Uterus (tissue), 3 donors: ENCODE measurements at regions not wholly inside any gene's neighbourhood (a gene's known extent, or its start where the extent isn't known, plus 50 kb on each side); places are given as distances from the start of the nearest gene placed in this dataset.

Experiments used
- DNase-seq, 2 donors: peaks; one replicate each; pipeline ENCODE4 v3.0.0-alpha.2; 2019 to 2020
- H3K27ac ChIP-seq, 2 donors: fragments of 200-600 bp; sonication (generic); 1 replicate in 1 of 2; 2 replicates in 1 of 2; pipeline ENCODE4 v1.5.1; 2016 to 2018
- H3K27me3 ChIP-seq, 2 donors: fragments of 200-600 bp; sonication (generic); one replicate each; pipeline ENCODE4 v1.5.1; 2018 to 2019; ENCODE audit warnings: control low read depth in 1 of 2
- H3K36me3 ChIP-seq, 2 donors: fragments of 200-600 bp; sonication (generic); one replicate each; pipeline ENCODE4 v1.5.1; 2019; ENCODE audit warnings: control low read depth in 1 of 2
- H3K4me1 ChIP-seq, 2 donors: fragments of 200-600 bp; sonication (generic); one replicate each; pipeline ENCODE4 v1.5.1; 2018 to 2019; ENCODE audit warnings: control low read depth in 1 of 2
- H3K4me3 ChIP-seq, 2 donors: fragments of 200-600 bp; sonication (generic); 1 replicate in 1 of 2; 2 replicates in 1 of 2; pipeline ENCODE4 v1.5.1; 2018 to 2019; ENCODE audit warnings: mild to moderate bottlenecking in 1 of 2
- H3K9me3 ChIP-seq, 2 donors: fragments of 200-600 bp; sonication (generic); one replicate each; pipeline ENCODE4 v1.5.1; 2019; ENCODE audit warnings: control low read depth in 1 of 2
- CTCF ChIP-seq, 4 experiments: fragments of 200-600 bp in 2 of 4; fragments of 450-650 bp in 2 of 4; sonication (generic) in 2 of 4; IDR thresholded peaks; one replicate each; pipeline ENCODE4 v1.5.1; 2016 to 2019; ENCODE audit warnings: antibody characterized with exemption in 4 of 4, mild to moderate bottlenecking in 2 of 4, moderate library complexity in 1 of 4
- POLR2A ChIP-seq, 2 donors: fragments of 450-650 bp; IDR thresholded peaks; one replicate each; pipeline ENCODE4 v1.6.1; 2016; ENCODE audit warnings: antibody characterized with exemption in 2 of 2, mild to moderate bottlenecking in 1 of 2, moderate library complexity in 1 of 2
- intact Hi-C: fragments of 100-400 bp; cut with DNase I; formaldehyde crosslinking; loops from one replicate; pipeline ENCODE4 v1.15.1; 2023; ENCODE audit warnings: low total_unique reads
- donor health status: DM: yes; HTN: yes; CAD: no.

GRCh38 chr3:81864272-81864671 lies 102.8 kb upstream of the GBE1 start:
- H3K9me3 ChIP-seq: no peaks in the 10 kb centered on the region
- H3K27ac ChIP-seq: no peak overlapping the region
- no peaks in the 10 kb centered on the region for H3K4me1 ChIP-seq
- no peaks in the 10 kb centered on the region for H3K36me3 ChIP-seq
- H3K27me3 ChIP-seq: no peaks in the 10 kb centered on the region
- no peak for DNase-seq
- H3K4me3 ChIP-seq: no peak overlapping the region
- intact Hi-C loops: no loop called here
- no peak for TF ChIP-seq CTCF (IDR thresholded peaks at IDR 0.05)
- TF ChIP-seq POLR2A (IDR thresholded peaks at IDR 0.05): no peak

- no peaks in the 10 kb centered on the region for H3K4me1 ChIP-seq
- no peaks in the 10 kb centered on the region for H3K36me3 ChIP-seq
- intact Hi-C loops: no loop called here
- H3K4me3 ChIP-seq: no peak overlapping the region
- H3K27me3 ChIP-seq: no peaks in the 10 kb centered on the region
- DNase-seq: no peak
- no peak overlapping the region for H3K27ac ChIP-seq
- no peaks in the 10 kb centered on the region for H3K9me3 ChIP-seq
- TF ChIP-seq CTCF (IDR thresholded peaks at IDR 0.05) (no peak), POLR2A (IDR thresholded peaks at IDR 0.05) (no peak)
Measured at GRCh38 chr3:81863756-81864155, 102.3 kb upstream of the GBE1 start.

- TF ChIP-seq CTCF (IDR thresholded peaks at IDR 0.05) (no peak), POLR2A (IDR thresholded peaks at IDR 0.05) (no peak)
- Histone ChIP-seq H3K27ac (no peak overlapping the region), H3K4me1 (no peaks in the 10 kb centered on the region), H3K4me3 (no peak overlapping the region), H3K36me3 (no peaks in the 10 kb centered on the region), H3K9me3 (no peaks in the 10 kb centered on the region), H3K27me3 (no peaks in the 10 kb centered on the region)
- intact Hi-C loops: no loop called here
- DNase-seq: no peak
Measured at GRCh38 chr3:81861593-81861992, 100.1 kb upstream of the GBE1 start.

DNA sequence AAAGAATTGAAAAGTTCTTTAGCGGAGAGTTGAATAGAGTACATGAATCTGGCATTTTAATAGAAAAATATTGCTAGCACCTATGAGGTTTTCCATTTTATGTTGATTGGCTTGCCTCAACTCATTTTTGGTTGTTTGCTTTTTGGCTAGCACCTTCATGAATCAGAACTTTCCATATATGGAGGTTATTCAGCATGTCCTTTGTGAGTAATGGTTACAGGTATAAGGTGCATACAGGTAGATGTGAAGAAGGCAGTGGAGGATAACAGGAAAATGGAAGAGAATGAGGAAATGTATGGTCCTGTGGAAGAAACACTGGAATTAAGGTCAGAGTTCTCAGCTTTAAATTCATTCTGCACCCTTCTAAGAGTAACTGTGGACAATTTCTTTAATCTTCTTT lies 98.1 kb upstream of the GBE1 start:
- no peak overlapping the region for H3K4me3 ChIP-seq
- H3K4me1 ChIP-seq: no peaks in the 10 kb centered on the region
- no peaks in the 10 kb centered on the region for H3K27me3 ChIP-seq
- no peak for DNase-seq
- H3K36me3 ChIP-seq: no peaks in the 10 kb centered on the region
- no peak overlapping the region for H3K27ac ChIP-seq
- no peaks in the 10 kb centered on the region for H3K9me3 ChIP-seq
- intact Hi-C loops: no loop called here
- TF ChIP-seq CTCF (IDR thresholded peaks at IDR 0.05): no peak
- TF ChIP-seq POLR2A (IDR thresholded peaks at IDR 0.05): no peak

GRCh38 chr3:81853431-81853830 lies 92.0 kb upstream of the GBE1 start:
- Histone ChIP-seq H3K27ac (no peak overlapping the region), H3K27me3 (no peaks in the 10 kb centered on the region), H3K9me3 (no peaks in the 10 kb centered on the region), H3K4me1 (no peaks in the 10 kb centered on the region), H3K4me3 (no peak overlapping the region), H3K36me3 (no peaks in the 10 kb centered on the region)
- DNase-seq: no peak
- intact Hi-C loops: no loop called here
- TF ChIP-seq POLR2A (IDR thresholded peaks at IDR 0.05) (no peak), CTCF (IDR thresholded peaks at IDR 0.05) (no peak)
